22Rv1 (cell line): ENCODE measurements at regions not wholly inside any gene's neighbourhood (a gene's known extent, or its start where the extent isn't known, plus 50 kb on each side); places are given as distances from the start of the nearest gene placed in this dataset.
"Not testable (repeated sequence)": the region's sequence is repeated elsewhere in the genome, so short reads cannot be mapped to it uniquely, and the experiment has no call there.

Experiments
- H3K27ac ChIP-seq: fragments of 450-650 bp; 2 replicates; pipeline ENCODE4 v1.5.1; 2017
- ZFX ChIP-seq: fragments of 450-650 bp; IDR thresholded peaks from 2 replicates; pipeline ENCODE4 v1.6.1; 2017; ENCODE audit warnings: antibody characterized with exemption, borderline replicate concordance
- TF ChIP-seq, protein P1 (sequence below): fragments of 450-650 bp; IDR thresholded peaks from 2 replicates; pipeline ENCODE4 v1.5.1; 2017; ENCODE audit warnings: mild to moderate bottlenecking

DNA sequence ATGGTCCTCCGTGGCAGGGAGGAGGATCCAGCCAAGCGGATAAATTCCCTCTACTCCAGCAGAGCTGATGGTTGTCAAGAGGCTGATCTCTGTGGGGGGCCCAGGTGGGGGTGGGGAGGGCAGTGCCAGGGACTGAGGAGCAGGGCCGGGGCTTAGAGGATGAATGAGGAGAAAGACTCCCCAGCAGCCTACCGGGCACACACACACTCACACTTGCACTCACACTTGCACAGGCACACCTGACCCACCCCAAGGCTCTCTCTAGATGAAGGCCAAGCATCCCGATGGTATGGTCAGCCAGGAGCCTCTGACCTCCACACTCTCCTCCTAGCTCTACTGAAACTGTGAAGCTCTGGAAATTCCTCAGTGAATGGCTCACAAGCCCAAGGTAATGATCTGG lies 131.3 kb upstream of the PRR20G start:
- no peak for TF ChIP-seq ZFX
- TF ChIP-seq, protein P1, sequence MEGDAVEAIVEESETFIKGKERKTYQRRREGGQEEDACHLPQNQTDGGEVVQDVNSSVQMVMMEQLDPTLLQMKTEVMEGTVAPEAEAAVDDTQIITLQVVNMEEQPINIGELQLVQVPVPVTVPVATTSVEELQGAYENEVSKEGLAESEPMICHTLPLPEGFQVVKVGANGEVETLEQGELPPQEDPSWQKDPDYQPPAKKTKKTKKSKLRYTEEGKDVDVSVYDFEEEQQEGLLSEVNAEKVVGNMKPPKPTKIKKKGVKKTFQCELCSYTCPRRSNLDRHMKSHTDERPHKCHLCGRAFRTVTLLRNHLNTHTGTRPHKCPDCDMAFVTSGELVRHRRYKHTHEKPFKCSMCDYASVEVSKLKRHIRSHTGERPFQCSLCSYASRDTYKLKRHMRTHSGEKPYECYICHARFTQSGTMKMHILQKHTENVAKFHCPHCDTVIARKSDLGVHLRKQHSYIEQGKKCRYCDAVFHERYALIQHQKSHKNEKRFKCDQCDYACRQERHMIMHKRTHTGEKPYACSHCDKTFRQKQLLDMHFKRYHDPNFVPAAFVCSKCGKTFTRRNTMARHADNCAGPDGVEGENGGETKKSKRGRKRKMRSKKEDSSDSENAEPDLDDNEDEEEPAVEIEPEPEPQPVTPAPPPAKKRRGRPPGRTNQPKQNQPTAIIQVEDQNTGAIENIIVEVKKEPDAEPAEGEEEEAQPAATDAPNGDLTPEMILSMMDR = no peak
- no peak overlapping the region for H3K27ac ChIP-seq

DNA sequence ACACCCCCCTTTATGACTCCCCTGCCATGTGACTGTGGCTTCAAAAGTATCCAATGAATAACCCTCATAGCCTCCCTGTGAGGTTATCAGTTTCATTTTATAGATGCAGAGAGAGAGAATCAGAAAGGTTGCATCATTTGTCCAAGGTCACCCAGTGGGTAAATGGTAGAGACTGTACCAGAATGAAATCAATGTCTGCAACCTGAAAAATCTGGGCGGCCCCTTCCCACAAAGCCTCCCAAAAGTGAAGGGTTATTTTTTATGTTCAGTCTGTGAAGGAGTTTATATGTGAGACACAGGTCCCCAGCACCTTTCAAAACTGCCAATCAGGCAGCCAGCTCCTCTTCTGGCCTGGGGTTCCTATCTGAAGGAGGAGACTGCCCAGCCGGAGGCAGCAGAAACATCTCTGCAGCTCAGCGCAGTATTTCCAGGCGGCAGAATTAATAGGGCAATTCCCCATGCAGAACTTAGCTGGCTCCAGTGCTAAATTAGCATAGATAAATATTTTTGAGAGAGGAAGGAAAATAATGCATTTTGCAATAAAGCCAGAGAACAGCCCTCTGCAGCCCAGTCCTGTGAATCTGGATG lies 130.8 kb upstream of the PRR20G start:
- H3K27ac ChIP-seq = no peak overlapping the region
- TF ChIP-seq, protein P1 = no peak

DNA sequence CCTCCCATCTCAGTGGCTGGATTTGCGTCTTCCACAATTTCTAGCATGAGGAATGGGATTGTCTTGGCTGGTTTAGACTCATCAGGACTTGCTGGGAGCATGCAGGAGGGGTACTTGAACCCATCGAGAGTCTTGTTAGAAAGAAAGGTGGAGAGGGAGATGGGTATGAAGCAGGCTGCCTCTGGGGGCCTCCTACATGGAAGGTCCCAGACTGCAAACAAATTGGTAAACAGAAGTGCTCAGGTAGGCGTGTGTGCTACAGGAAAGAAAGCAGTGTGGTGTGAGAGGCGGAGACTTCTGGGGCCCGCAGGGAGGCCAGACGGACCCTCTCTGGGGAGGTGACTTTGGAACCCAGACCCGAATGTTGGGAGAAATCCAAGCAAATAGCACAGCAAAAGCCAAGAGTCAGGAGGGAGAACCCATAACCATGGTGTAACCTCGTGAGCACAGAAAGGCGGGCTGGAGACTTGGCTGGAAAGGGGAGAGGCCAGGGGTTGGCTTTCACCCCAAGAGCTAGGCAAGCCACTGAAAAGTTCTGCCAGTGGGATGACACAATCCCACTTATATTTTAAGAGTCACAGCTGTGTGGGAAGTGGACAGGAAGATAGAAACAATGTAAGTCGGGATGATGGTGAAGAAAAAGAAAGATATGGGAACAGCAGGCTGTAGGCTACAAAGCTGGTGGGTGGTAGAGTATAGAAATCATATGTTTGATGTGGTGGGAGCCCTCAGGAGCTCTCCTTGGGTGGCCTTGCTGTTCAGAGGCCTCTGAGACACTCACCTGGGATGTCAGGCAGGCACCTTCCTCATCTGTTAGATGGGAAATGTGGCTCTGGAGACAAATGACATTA lies 130.1 kb upstream of the PRR20G start:
- TF ChIP-seq, protein P1 = no peak
- no peak for TF ChIP-seq ZFX
- no peak overlapping the region for H3K27ac ChIP-seq

GRCh38 chr3:127413871-127414270 lies 126.0 kb upstream of the PRR20G start:
- TF ChIP-seq ZFX = no peak
- TF ChIP-seq, protein P1 = no peak
- H3K27ac ChIP-seq = no peak overlapping the region

DNA sequence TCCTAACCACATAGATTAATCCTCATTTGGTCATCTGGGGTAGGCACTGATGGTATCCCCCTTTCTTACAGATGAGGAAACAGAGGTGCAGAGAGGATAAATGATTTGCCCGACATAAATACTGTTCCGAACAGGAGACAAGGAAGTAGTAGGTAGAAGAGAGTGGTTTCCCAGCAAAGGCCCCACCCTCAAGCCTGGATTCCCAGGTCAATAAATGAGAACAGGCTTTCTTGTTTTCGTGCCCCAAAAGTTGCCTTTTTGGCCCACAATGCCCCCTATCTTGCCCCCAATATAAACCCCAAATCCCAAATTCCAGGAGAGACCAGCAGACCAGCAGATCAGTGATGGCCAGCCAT lies 125.5 kb upstream of the PRR20G start:
- no peak overlapping the region for H3K27ac ChIP-seq
- TF ChIP-seq, protein P1 = no peak
- no peak for TF ChIP-seq ZFX

GRCh38 chr3:127412578-127413317 lies 124.9 kb upstream of the PRR20G start:
- no peak overlapping the region for H3K27ac ChIP-seq
- TF ChIP-seq, protein P1 = no peak
- TF ChIP-seq ZFX = no peak

GRCh38 chr3:127411875-127412274 lies 124.0 kb upstream of the PRR20G start:
- H3K27ac ChIP-seq = not testable (repeated sequence)
